ENCODE measurements at regions not wholly inside any gene's neighbourhood (a gene's known extent, or its start where the extent isn't known, plus 50 kb on each side); places are given as distances from the start of the nearest gene placed in this dataset.

- no peak for DNase-seq (ENCODE audit: low spot score)
Observed at GRCh38 chr14:65250162-65250495, 147.8 kb upstream of the MAX start.

- DNase-seq (ENCODE audit: low spot score): no peak
Observed at GRCh38 chr14:65251213-65251612, 148.9 kb upstream of the MAX start.

- no peak for DNase-seq (ENCODE audit: low spot score)
Observed at GRCh38 chr14:65252482-65253255, 150.4 kb upstream of the MAX start.

GRCh38 chr14:65255029-65255545 lies 152.8 kb upstream of the MAX start:
- no peak for DNase-seq (ENCODE audit: low spot score)

- DNase-seq (ENCODE audit: low spot score): no peak
Observed at GRCh38 chr14:65255583-65256461, 153.5 kb upstream of the MAX start.

- DNase-seq (ENCODE audit: low spot score): no peak
Observed at GRCh38 chr14:65256714-65257113, 154.4 kb upstream of the MAX start.

- no peak for DNase-seq (ENCODE audit: low spot score)
Observed at GRCh38 chr14:65257425-65257824, 155.1 kb upstream of the FUT8 start.

- no peak for DNase-seq (ENCODE audit: low spot score)
Observed at GRCh38 chr14:65258391-65258790, 154.1 kb upstream of the FUT8 start.

- no peak for DNase-seq (ENCODE audit: low spot score)
Observed at GRCh38 chr14:65259000-65259399, 153.5 kb upstream of the FUT8 start.

GRCh38 chr14:65260786-65261185 lies 151.7 kb upstream of the FUT8 start:
- no peak for DNase-seq (ENCODE audit: low spot score)

GRCh38 chr14:65261425-65261920 lies 151.1 kb upstream of the FUT8 start:
- no peak for DNase-seq (ENCODE audit: low spot score)

- no peak for DNase-seq (ENCODE audit: low spot score)
Observed at GRCh38 chr14:65261946-65262345, 150.6 kb upstream of the FUT8 start.

GRCh38 chr14:65263177-65263788 lies 149.2 kb upstream of the FUT8 start:
- no peak for DNase-seq (ENCODE audit: low spot score)

GRCh38 chr14:65267856-65268255 lies 144.7 kb upstream of the FUT8 start:
- DNase-seq (ENCODE audit: low spot score): no peak

- no peak for DNase-seq (ENCODE audit: low spot score)
Observed at GRCh38 chr14:65268594-65268993, 143.9 kb upstream of the FUT8 start.

GRCh38 chr14:65269732-65270131 lies 142.8 kb upstream of the FUT8 start:
- DNase-seq (ENCODE audit: low spot score): no peak

- DNase-seq (ENCODE audit: low spot score): no peak
Observed at GRCh38 chr14:65277027-65277426, 135.5 kb upstream of the FUT8 start.

GRCh38 chr14:65277580-65278270 lies 134.8 kb upstream of the FUT8 start:
- DNase-seq (ENCODE audit: low spot score): no peak

- DNase-seq (ENCODE audit: low spot score): no peak
Observed at GRCh38 chr14:65278589-65278988, 133.9 kb upstream of the FUT8 start.

- DNase-seq (ENCODE audit: low spot score): no peak
Observed at GRCh38 chr14:65279510-65279909, 133.0 kb upstream of the FUT8 start.

GRCh38 chr14:65279958-65280357 lies 132.6 kb upstream of the FUT8 start:
- DNase-seq (ENCODE audit: low spot score): no peak

- DNase-seq (ENCODE audit: low spot score): no peak
Observed at GRCh38 chr14:65280653-65281052, 131.9 kb upstream of the FUT8 start.

Measured in germinal center (tissue), 1 donor.